ENCODE measurements at regions not wholly inside any gene's neighbourhood (a gene's known extent, or its start where the extent isn't known, plus 50 kb on each side); places are given as distances from the start of the nearest gene placed in this dataset.

- ChIA-PET POLR2A (no interaction called here), CTCF (interaction anchor here (1.6 to 1.7 kb wide), 2 partner anchors 12 to 474 kb away, joined by 4 read pairs; no protein-coding TSS in a partner anchor)
- peaks cover 11% of the 10 kb centered on the region for H3K4me1 Mint-ChIP-seq
- TF ChIP-seq CTCF (IDR thresholded peaks at IDR 0.05): no peak
- no peak for DNase-seq
- peaks cover 27% of the 10 kb centered on the region for H3K27me3 Mint-ChIP-seq
- no peak for ATAC-seq (ENCODE audit: low read depth)
- no peaks in the 10 kb centered on the region for H3K36me3 Mint-ChIP-seq (ENCODE audit: low read depth)
- intact Hi-C loops (cut with micrococcal nuclease): loop anchor here (5.0 kb wide), 1 partner anchor 2002 kb away; no protein-coding TSS in a partner anchor
- peaks cover 3% of the 10 kb centered on the region for H3K9me3 Mint-ChIP-seq
- H3K27ac Mint-ChIP-seq: no peak overlapping the region
- no peak overlapping the region for H3K4me3 Mint-ChIP-seq
These were observed 93.1 kb downstream of the CD8B2 start for GRCh38 chr2:106580241-106580640.

DNA sequence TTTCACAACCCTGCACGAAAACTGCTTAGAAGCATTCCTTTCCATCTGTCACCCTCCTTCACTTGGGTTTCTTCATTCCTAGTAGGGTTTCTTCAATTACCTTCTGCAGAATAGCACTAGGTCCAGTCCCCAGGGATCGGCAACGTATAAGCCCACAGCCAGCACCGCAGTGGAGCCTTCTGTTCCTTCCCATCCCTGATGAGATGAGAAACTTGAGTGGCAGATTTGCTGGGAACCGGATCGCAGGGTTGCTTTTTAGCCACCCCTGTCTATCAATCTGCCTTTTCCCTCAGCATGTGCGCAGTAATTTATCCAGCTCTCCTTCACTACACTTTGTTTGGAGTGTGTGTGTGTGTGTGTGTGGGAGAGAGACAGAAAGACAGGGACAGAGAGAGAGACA, 94.2 kb downstream of the CD8B2 start:
- TF ChIP-seq CTCF (IDR thresholded peaks at IDR 0.05): no peak
- peaks cover 11% of the 10 kb centered on the region for H3K4me1 Mint-ChIP-seq
- DNase-seq (no peak), ATAC-seq (ENCODE audit: low read depth) (no peak)
- no peak overlapping the region for H3K27ac Mint-ChIP-seq
- H3K27me3 Mint-ChIP-seq: peaks cover 27% of the 10 kb centered on the region
- H3K4me3 Mint-ChIP-seq: peak overlapping the region; percentile 86
- intact Hi-C loops (cut with micrococcal nuclease): loop anchor here (5.0 kb wide), 1 partner anchor 2001 kb away; no protein-coding TSS in a partner anchor
- H3K36me3 Mint-ChIP-seq (ENCODE audit: low read depth): no peaks in the 10 kb centered on the region
- peaks cover 3% of the 10 kb centered on the region for H3K9me3 Mint-ChIP-seq
- ChIA-PET POLR2A (no interaction called here), CTCF (interaction anchor here (1.9 kb wide), 1 partner anchor 476 kb away, joined by 13 read pairs; no protein-coding TSS in a partner anchor)

GRCh38 chr2:106581755-106582147, 94.6 kb downstream of the CD8B2 start:
- H3K9me3 Mint-ChIP-seq: peaks cover 3% of the 10 kb centered on the region
- ATAC-seq (ENCODE audit: low read depth) (no peak), DNase-seq (no peak)
- intact Hi-C loops (cut with micrococcal nuclease): loop anchor here (1.0 to 5.0 kb wide), 3 partner anchors 477 to 2001 kb away; no protein-coding TSS in a partner anchor
- H3K27ac Mint-ChIP-seq: no peak overlapping the region
- ChIA-PET CTCF (interaction anchor here (0.9 to 1.9 kb wide), 5 partner anchors 9 to 479 kb away, joined by 3 to 13 read pairs (median 4); no protein-coding TSS in a partner anchor), POLR2A (no interaction called here)
- peaks cover 11% of the 10 kb centered on the region for H3K4me1 Mint-ChIP-seq
- peaks cover 27% of the 10 kb centered on the region for H3K27me3 Mint-ChIP-seq
- no peaks in the 10 kb centered on the region for H3K36me3 Mint-ChIP-seq (ENCODE audit: low read depth)
- peak overlapping the region; percentile 86 for H3K4me3 Mint-ChIP-seq
- no peak for TF ChIP-seq CTCF (IDR thresholded peaks at IDR 0.05)

GRCh38 chr2:106582148-106583143, 95.3 kb downstream of the CD8B2 start:
- peaks cover 27% of the 10 kb centered on the region for H3K27me3 Mint-ChIP-seq
- peaks cover 11% of the 10 kb centered on the region for H3K4me1 Mint-ChIP-seq
- DNase-seq (peak; percentile 37), ATAC-seq (ENCODE audit: low read depth) (peak; percentile 83)
- intact Hi-C loops (cut with micrococcal nuclease): loop anchor here (1.0 to 5.0 kb wide), 3 partner anchors 478 to 2000 kb away; no protein-coding TSS in a partner anchor
- ChIA-PET CTCF (interaction anchor here (0.7 to 1.9 kb wide), 12 partner anchors 9 to 1467 kb away, joined by 3 to 13 read pairs (median 4); no protein-coding TSS in a partner anchor), POLR2A (interaction anchor here (1.0 kb wide), 1 partner anchor 9 kb away, joined by 3 read pairs; no protein-coding TSS in a partner anchor)
- peaks cover 3% of the 10 kb centered on the region for H3K9me3 Mint-ChIP-seq
- peak overlapping the region; percentile 86 for H3K4me3 Mint-ChIP-seq
- H3K27ac Mint-ChIP-seq: no peak overlapping the region
- peak; percentile 89 for TF ChIP-seq CTCF (IDR thresholded peaks at IDR 0.05)
- no peaks in the 10 kb centered on the region for H3K36me3 Mint-ChIP-seq (ENCODE audit: low read depth)

All from activated B cell treated with CpG ODN at 0.5 μM for 24 hours (primary cell).